Suprapubic skin (tissue), 4 donors: ENCODE measurements at regions not wholly inside any gene's neighbourhood (a gene's known extent, or its start where the extent isn't known, plus 50 kb on each side); places are given as distances from the start of the nearest gene placed in this dataset.

ENCODE experiments used
- DNase-seq, 2 donors: peaks; one replicate each; pipeline ENCODE4 v3.0.0-alpha.2; 2019; ENCODE audit warnings: low spot score in 2 of 2
- H3K27ac ChIP-seq: fragments of 200-600 bp; sonication (generic); one replicate; pipeline ENCODE4 v1.5.1; 2019
- H3K27me3 ChIP-seq: fragments of 200-600 bp; sonication (generic); one replicate; pipeline ENCODE4 v1.5.1; 2019
- H3K36me3 ChIP-seq: fragments of 200-600 bp; sonication (generic); one replicate; pipeline ENCODE4 v1.5.1; 2019
- H3K4me1 ChIP-seq: fragments of 200-600 bp; sonication (generic); one replicate; pipeline ENCODE4 v1.5.1; 2019
- H3K4me3 ChIP-seq: fragments of 200-600 bp; sonication (generic); one replicate; pipeline ENCODE4 v1.5.1; 2019; ENCODE audit warnings: mild to moderate bottlenecking
- H3K9me3 ChIP-seq: fragments of 200-600 bp; sonication (generic); one replicate; pipeline ENCODE4 v1.5.1; 2019
- EP300 ChIP-seq: sonication (generic); formaldehyde crosslinking; IDR thresholded peaks from one replicate; pipeline ENCODE4 v1.6.1; 2017; ENCODE audit warnings: antibody characterized with exemption
- POLR2A ChIP-seq, 2 donors: fragments of 450-650 bp; IDR thresholded peaks; one replicate each; pipeline ENCODE4 v1.6.1; 2017; ENCODE audit warnings: antibody characterized with exemption in 2 of 2, mild to moderate bottlenecking in 2 of 2, moderate library complexity in 2 of 2
- POLR2AphosphoS5 ChIP-seq, 3 donors: sonication (generic); formaldehyde crosslinking; IDR thresholded peaks; one replicate each; pipeline ENCODE4 v1.6.1; 2017; ENCODE audit warnings: antibody characterized with exemption in 3 of 3
- WGBS: methylation state at CpG from one replicate; pipeline ENCODE4 v1.1.5; 2018; 5-methylcytosine and 5-hydroxymethylcytosine counted together
- TF ChIP-seq, protein P1 (sequence below), 2 donors: fragments of 200-600 bp in 1 of 2; fragments of 450-650 bp in 1 of 2; sonication (generic) in 1 of 2; IDR thresholded peaks; one replicate each; pipeline ENCODE4 v1.5.1; 2016 to 2019; ENCODE audit warnings: antibody characterized with exemption in 2 of 2, mild to moderate bottlenecking in 1 of 2, moderate library complexity in 1 of 2

DNA sequence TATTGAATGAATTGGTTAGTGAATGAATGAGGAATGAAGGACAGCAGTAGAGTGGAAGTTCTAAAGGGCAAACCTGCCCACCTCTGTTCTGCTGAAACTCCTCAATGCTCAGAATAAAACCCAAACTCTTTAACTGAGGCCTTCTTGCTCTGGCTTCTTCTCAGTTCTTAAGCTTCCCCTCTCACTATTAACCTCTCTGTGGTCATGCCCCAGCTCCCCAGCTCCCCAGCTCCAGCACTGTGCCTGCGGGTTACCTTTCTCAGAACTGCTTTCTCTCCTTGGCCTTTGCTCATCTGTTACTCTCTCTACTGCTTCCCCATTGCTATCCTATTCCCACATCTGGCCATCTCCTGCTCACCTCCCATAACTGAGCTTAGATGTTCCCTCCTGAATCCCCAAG is 137.4 kb downstream of the NXPE2 start:
- TF ChIP-seq POLR2A (IDR thresholded peaks at IDR 0.05) (no peak), EP300 (no peak), POLR2AphosphoS5 (IDR thresholded peaks at IDR 0.05) (no peak)
- TF ChIP-seq, protein P1, sequence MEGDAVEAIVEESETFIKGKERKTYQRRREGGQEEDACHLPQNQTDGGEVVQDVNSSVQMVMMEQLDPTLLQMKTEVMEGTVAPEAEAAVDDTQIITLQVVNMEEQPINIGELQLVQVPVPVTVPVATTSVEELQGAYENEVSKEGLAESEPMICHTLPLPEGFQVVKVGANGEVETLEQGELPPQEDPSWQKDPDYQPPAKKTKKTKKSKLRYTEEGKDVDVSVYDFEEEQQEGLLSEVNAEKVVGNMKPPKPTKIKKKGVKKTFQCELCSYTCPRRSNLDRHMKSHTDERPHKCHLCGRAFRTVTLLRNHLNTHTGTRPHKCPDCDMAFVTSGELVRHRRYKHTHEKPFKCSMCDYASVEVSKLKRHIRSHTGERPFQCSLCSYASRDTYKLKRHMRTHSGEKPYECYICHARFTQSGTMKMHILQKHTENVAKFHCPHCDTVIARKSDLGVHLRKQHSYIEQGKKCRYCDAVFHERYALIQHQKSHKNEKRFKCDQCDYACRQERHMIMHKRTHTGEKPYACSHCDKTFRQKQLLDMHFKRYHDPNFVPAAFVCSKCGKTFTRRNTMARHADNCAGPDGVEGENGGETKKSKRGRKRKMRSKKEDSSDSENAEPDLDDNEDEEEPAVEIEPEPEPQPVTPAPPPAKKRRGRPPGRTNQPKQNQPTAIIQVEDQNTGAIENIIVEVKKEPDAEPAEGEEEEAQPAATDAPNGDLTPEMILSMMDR (IDR thresholded peaks at IDR 0.05), result no peak
- H3K27me3 ChIP-seq, result peaks cover 16% of the 10 kb centered on the region
- H3K9me3 ChIP-seq, result no peaks in the 10 kb centered on the region
- no peaks in the 10 kb centered on the region for H3K4me1 ChIP-seq
- H3K4me3 ChIP-seq, result no peak overlapping the region
- no peak for DNase-seq
- no peaks in the 10 kb centered on the region for H3K36me3 ChIP-seq
- WGBS, result 95% methylated on average over 1 of the region's 1 CpG
- H3K27ac ChIP-seq, result no peak overlapping the region

DNA sequence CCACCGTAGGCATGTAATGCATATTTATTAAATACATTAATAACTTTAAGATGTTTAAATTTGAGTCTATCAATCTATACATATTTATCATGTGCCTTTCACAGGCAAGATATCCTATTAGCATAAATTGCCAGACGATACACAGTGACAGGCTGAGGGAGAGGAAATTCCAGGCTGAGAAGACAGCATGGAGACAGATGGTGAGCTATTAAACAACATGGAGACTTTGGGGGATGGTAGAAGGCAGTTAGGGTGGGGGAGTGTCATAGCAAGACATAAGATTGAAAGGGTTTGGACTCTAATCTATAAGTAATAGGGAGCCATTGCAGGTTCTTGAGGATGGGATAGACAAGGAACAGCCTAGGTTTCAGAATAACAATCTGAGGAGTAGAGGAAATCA is 138.5 kb downstream of the NXPE2 start:
- Histone ChIP-seq H3K27ac (no peak overlapping the region), H3K36me3 (no peaks in the 10 kb centered on the region), H3K4me1 (no peaks in the 10 kb centered on the region), H3K27me3 (peaks cover 16% of the 10 kb centered on the region), H3K4me3 (no peak overlapping the region), H3K9me3 (no peaks in the 10 kb centered on the region)
- 61% methylated on average over 2 of the region's 2 CpGs for WGBS
- TF ChIP-seq POLR2AphosphoS5 (IDR thresholded peaks at IDR 0.05), result no peak
- TF ChIP-seq, protein P1 (IDR thresholded peaks at IDR 0.05), result no peak
- no peak for TF ChIP-seq EP300
- TF ChIP-seq POLR2A (IDR thresholded peaks at IDR 0.05), result no peak
- DNase-seq, result no peak

DNA sequence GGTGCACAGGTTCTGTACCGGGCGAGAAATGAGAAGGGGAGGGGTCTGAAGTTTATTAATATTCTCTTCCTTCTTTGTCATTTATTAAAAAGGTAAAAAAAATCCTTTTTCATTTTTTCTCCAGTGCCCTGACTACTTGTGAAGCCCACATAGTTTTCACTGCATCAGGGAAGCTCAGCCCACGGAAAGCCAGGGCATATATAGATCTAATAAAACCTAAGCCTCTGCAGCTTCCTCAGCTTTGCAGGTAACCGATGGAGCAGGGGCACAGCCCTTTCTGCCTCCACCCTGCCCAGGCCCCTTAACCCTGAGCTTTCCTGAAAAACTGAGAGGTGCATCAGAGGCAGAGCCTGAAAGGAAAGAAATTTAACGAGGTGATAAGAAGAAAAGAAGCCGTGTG is 140.1 kb downstream of the NXPE2 start:
- no peak overlapping the region for H3K27ac ChIP-seq
- no peak overlapping the region for H3K4me3 ChIP-seq
- 45% methylated on average over 6 of the region's 6 CpGs for WGBS
- TF ChIP-seq POLR2AphosphoS5 (IDR thresholded peaks at IDR 0.05) (no peak), EP300 (no peak), POLR2A (IDR thresholded peaks at IDR 0.05) (no peak)
- TF ChIP-seq, protein P1 (IDR thresholded peaks at IDR 0.05), result no peak
- no peaks in the 10 kb centered on the region for H3K4me1 ChIP-seq
- DNase-seq, result no peak
- H3K9me3 ChIP-seq, result no peaks in the 10 kb centered on the region
- no peaks in the 10 kb centered on the region for H3K36me3 ChIP-seq
- H3K27me3 ChIP-seq, result peaks cover 16% of the 10 kb centered on the region

DNA sequence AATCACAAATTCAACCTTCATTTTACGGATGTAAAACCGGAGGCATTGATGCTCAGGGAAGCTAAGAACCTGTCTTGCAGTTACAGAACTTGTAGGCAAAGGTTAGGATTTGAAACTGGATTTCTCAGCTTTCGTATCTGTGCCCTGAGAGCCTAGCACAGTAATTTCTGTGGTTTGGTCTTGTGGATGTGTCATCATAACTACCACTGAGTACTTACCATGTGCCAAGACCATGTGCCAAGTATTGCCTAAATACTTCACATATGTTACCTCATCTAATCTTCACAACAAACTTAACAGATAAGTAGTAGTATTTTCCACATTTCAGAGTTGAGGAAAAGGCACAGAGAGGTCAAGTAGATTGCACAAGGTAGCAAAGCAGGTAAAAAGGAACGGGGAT is 140.7 kb downstream of the NXPE2 start:
- WGBS, result 81% methylated on average over 4 of the region's 4 CpGs
- H3K27me3 ChIP-seq, result peaks cover 16% of the 10 kb centered on the region
- no peak for DNase-seq
- no peak for TF ChIP-seq POLR2A (IDR thresholded peaks at IDR 0.05)
- no peak for TF ChIP-seq POLR2AphosphoS5 (IDR thresholded peaks at IDR 0.05)
- TF ChIP-seq, protein P1 (IDR thresholded peaks at IDR 0.05), result no peak
- TF ChIP-seq EP300, result no peak
- H3K9me3 ChIP-seq, result no peaks in the 10 kb centered on the region
- no peaks in the 10 kb centered on the region for H3K36me3 ChIP-seq
- H3K27ac ChIP-seq, result no peak overlapping the region
- no peaks in the 10 kb centered on the region for H3K4me1 ChIP-seq
- no peak overlapping the region for H3K4me3 ChIP-seq

DNA sequence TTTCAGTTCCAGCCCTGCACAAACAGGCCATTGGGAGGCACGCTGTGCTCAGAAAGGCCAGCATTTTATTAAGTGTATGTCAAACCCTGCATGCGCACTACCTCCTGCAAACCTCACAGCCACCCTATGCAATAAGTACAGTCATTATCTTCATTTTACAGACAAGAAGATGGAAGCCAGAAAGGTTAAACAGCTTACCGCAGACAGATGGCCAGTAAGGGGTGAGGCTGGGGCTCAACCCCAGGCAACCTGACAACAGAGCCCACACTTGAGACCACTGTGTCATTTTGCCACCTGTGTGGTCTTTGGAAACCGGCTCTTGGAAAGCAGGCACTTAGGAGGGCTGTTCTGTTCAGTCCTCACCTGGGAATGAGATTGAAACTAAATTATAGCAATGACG is 142.3 kb downstream of the NXPE2 start:
- peaks cover 16% of the 10 kb centered on the region for H3K27me3 ChIP-seq
- no peaks in the 10 kb centered on the region for H3K36me3 ChIP-seq
- H3K9me3 ChIP-seq, result no peaks in the 10 kb centered on the region
- no peak for DNase-seq
- no peak overlapping the region for H3K4me3 ChIP-seq
- H3K27ac ChIP-seq, result no peak overlapping the region
- no peak for TF ChIP-seq POLR2A (IDR thresholded peaks at IDR 0.05)
- no peak for TF ChIP-seq POLR2AphosphoS5 (IDR thresholded peaks at IDR 0.05)
- TF ChIP-seq EP300, result no peak
- TF ChIP-seq, protein P1 (IDR thresholded peaks at IDR 0.05), result no peak
- no peaks in the 10 kb centered on the region for H3K4me1 ChIP-seq
- WGBS, result 83% methylated on average over 5 of the region's 5 CpGs
